Epithelial cell of esophagus (primary cell): ENCODE measurements at regions not wholly inside any gene's neighbourhood (a gene's known extent, or its start where the extent isn't known, plus 50 kb on each side); places are given as distances from the start of the nearest gene placed in this dataset.

ENCODE experiments used
- DNase-seq: peaks from one replicate; pipeline ENCODE4 v3.0.0; 2010; ENCODE audit warnings: low read depth
- H3K4me3 ChIP-seq: 2 replicates; pipeline ENCODE4 v1.5.1; 2011; ENCODE audit warnings: mild to moderate bottlenecking, low read length, control low read depth
- TF ChIP-seq, protein P1 (sequence below): IDR thresholded peaks from 2 replicates; pipeline ENCODE4 v1.5.1; 2011; ENCODE audit warnings: low read depth, mild to moderate bottlenecking, low read length, control low read depth, inconsistent platforms; ENCODE audit not compliant: insufficient read depth; ENCODE audit errors: missing control alignments

- DNase-seq = no peak
These were observed 66.8 kb downstream of the ZNF608 start for GRCh38 chr5:124679578-124680199.

DNA sequence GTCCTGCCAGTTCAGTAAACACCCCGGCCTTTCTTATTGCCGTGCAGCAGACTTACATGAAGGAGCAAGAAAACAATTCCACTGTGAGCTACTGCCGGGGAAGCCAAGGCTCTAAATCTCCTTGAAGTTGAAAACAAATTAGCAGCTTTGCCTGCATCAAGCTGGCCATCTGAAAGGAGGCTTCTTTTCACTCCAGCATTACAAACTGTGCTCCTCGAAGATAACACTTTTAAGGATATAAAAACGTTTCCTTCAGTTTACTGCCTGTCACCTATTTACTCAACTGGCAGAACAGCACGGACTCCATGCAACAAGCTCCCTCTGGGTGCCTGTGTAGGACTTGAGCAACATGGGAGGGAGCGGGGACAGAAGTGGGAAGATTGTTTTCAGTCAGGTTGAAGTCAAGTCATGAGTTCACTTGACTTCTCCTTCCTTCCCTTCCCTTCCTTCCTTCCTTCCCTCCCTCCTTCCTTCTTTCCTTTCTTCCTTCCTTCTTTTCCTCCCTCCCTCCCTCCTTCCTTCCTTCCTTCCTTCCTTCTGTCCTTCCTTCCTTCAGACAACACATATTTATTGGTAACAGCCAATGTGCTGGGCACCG, 67.4 kb downstream of the ZNF608 start:
- DNase-seq = no peak
- TF ChIP-seq, protein P1, sequence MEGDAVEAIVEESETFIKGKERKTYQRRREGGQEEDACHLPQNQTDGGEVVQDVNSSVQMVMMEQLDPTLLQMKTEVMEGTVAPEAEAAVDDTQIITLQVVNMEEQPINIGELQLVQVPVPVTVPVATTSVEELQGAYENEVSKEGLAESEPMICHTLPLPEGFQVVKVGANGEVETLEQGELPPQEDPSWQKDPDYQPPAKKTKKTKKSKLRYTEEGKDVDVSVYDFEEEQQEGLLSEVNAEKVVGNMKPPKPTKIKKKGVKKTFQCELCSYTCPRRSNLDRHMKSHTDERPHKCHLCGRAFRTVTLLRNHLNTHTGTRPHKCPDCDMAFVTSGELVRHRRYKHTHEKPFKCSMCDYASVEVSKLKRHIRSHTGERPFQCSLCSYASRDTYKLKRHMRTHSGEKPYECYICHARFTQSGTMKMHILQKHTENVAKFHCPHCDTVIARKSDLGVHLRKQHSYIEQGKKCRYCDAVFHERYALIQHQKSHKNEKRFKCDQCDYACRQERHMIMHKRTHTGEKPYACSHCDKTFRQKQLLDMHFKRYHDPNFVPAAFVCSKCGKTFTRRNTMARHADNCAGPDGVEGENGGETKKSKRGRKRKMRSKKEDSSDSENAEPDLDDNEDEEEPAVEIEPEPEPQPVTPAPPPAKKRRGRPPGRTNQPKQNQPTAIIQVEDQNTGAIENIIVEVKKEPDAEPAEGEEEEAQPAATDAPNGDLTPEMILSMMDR = no peak
- H3K4me3 ChIP-seq = no peak overlapping the region

More at GRCh38 chr5:124679578-124680199, 66.8 kb downstream of the ZNF608 start:
- TF ChIP-seq, protein P1 = no peak
- no peak overlapping the region for H3K4me3 ChIP-seq

- no peak overlapping the region for H3K4me3 ChIP-seq
- TF ChIP-seq, protein P1 = no peak
- no peak for DNase-seq
These were observed 68.0 kb downstream of the ZNF608 start for GRCh38 chr5:124678468-124678867.

GRCh38 chr5:124677374-124678351, 68.8 kb downstream of the ZNF608 start:
- no peak for DNase-seq
- no peak overlapping the region for H3K4me3 ChIP-seq

GRCh38 chr5:124675931-124676846, 70.2 kb downstream of the ZNF608 start:
- H3K4me3 ChIP-seq = no peak overlapping the region
- no peak for DNase-seq
- TF ChIP-seq, protein P1 = no peak

More at GRCh38 chr5:124677374-124678351, 68.8 kb downstream of the ZNF608 start:
- TF ChIP-seq, protein P1 = no peak

GRCh38 chr5:124671193-124671592, 75.2 kb downstream of the ZNF608 start:
- H3K4me3 ChIP-seq = no peak overlapping the region
- no peak for DNase-seq
- TF ChIP-seq, protein P1 = no peak
